Endothelial cell of umbilical vein (primary cell): ENCODE measurements at regions not wholly inside any gene's neighbourhood (a gene's known extent, or its start where the extent isn't known, plus 50 kb on each side); places are given as distances from the start of the nearest gene placed in this dataset.

Experiments
- BruUV-seq: library from RNA; stranded (reverse); fragments of 400-500 nt; replicated peaks from 2 replicates; lab custom pipeline; 2021; lab: Mats Ljungman, UMichigan
- CTCF ChIA-PET: fragments of 300-600, 350-600 bp; sonication (Branson Sonifier 250); formaldehyde crosslinking; loops from one replicate; lab custom pipeline; 2021; ENCODE audit warnings: antibody characterized with exemption, inconsistent platforms; lab: Charles Lee
- POLR2A ChIA-PET: fragments of 300-600, 350-600 bp; sonication (Branson Sonifier 250); formaldehyde crosslinking; loops from one replicate; lab custom pipeline; 2021; ENCODE audit warnings: antibody characterized with exemption, inconsistent platforms; lab: Charles Lee
- DNase-seq: peaks from one replicate; pipeline ENCODE4 v3.0.0-alpha.2; 2011; ENCODE audit warnings: low read depth, low spot score
- FAIRE-seq: peaks from 2 replicates; lab custom pipeline; 2011; peaks lifted over from hg19 to GRCh38; lab: Jason Lieb, UNC
- H2AFZ ChIP-seq: 2 replicates; pipeline ENCODE4 v1.6.0; 2012; ENCODE audit warnings: low read depth, low read length, control low read depth, inconsistent platforms
- H3K27ac ChIP-seq: 2 replicates; pipeline ENCODE4 v1.5.1; 2011; ENCODE audit warnings: low read depth, mild to moderate bottlenecking, control low read depth, low read length, moderate library complexity; ENCODE audit not compliant: insufficient read depth
- H3K27me3 ChIP-seq, 2 experiments: 2 replicates each; pipeline versions ENCODE4 v1.6.0 to v1.6.1; 2011; ENCODE audit warnings: low read length in 2 of 2, mixed read lengths in 1 of 2; ENCODE audit not compliant: control insufficient read depth in 2 of 2, insufficient read depth in 2 of 2
- H3K36me3 ChIP-seq, 2 experiments: 2 replicates in 1 of 2; 3 replicates in 1 of 2; pipeline ENCODE4 v1.5.1; 2011; ENCODE audit warnings: low read length in 2 of 2, mild to moderate bottlenecking in 1 of 2, moderate library complexity in 1 of 2; ENCODE audit not compliant: control insufficient read depth in 2 of 2, insufficient read depth in 2 of 2; ENCODE audit errors: extremely low read depth in 1 of 2
- H3K4me1 ChIP-seq: 3 replicates; pipeline ENCODE4 v1.5.1; 2011; ENCODE audit warnings: mild to moderate bottlenecking, low read length; ENCODE audit not compliant: control insufficient read depth, insufficient read depth; ENCODE audit errors: extremely low read depth
- H3K4me2 ChIP-seq: 2 replicates; pipeline ENCODE4 v1.6.1; 2011; ENCODE audit warnings: low read length, control low read depth, mixed read lengths; ENCODE audit not compliant: insufficient read depth
- H3K4me3 ChIP-seq, 3 experiments: fragments of 200-600 bp in 1 of 3; sonication (generic), shearing (Covaris generic) in 1 of 3; replicated peaks in 1 of 3; 2 replicates each; pipeline ENCODE4 v1.5.1; 2011 to 2016; ENCODE audit warnings: control low read depth in 3 of 3, low read length in 3 of 3, mild to moderate bottlenecking in 2 of 3, inconsistent platforms in 1 of 3, low read depth in 1 of 3, moderate library complexity in 1 of 3; ENCODE audit not compliant: insufficient read depth in 1 of 3
- H3K79me2 ChIP-seq: 2 replicates; pipeline ENCODE4 v1.6.0; 2012; ENCODE audit warnings: low read length, inconsistent platforms; ENCODE audit not compliant: control insufficient read depth, insufficient read depth
- H3K9ac ChIP-seq: replicated peaks from 2 replicates; pipeline ENCODE3; 2011; ENCODE audit warnings: low read length, control low read depth; ENCODE audit not compliant: insufficient read depth; ENCODE audit errors: extremely low read depth
- H3K9me1 ChIP-seq: replicated peaks from 3 replicates; pipeline ENCODE4 v1.6.0; 2011; ENCODE audit warnings: mild to moderate bottlenecking, low read length; ENCODE audit not compliant: control insufficient read depth, insufficient read depth; ENCODE audit errors: extremely low read depth
- H3K9me3 ChIP-seq: replicated peaks from 2 replicates; pipeline ENCODE4 v1.5.1; 2012; ENCODE audit warnings: low read length, inconsistent platforms; ENCODE audit not compliant: control insufficient read depth, insufficient read depth
- H4K20me1 ChIP-seq: replicated peaks from 2 replicates; pipeline ENCODE3; 2011; ENCODE audit warnings: mild to moderate bottlenecking, low read length; ENCODE audit not compliant: control insufficient read depth, insufficient read depth; ENCODE audit errors: extremely low read depth
- FOS ChIP-seq: IDR thresholded peaks from 2 replicates; pipeline ENCODE4 v1.6.1; 2011; ENCODE audit warnings: mild to moderate bottlenecking, low read length, moderate library complexity, borderline replicate concordance; ENCODE audit not compliant: insufficient read depth
- JUN ChIP-seq: IDR thresholded peaks from 2 replicates; pipeline ENCODE4 v1.6.1; 2011; ENCODE audit warnings: borderline replicate concordance, low read depth; ENCODE audit not compliant: insufficient read length, insufficient read depth
- MYC ChIP-seq: IDR thresholded peaks from one replicate; pipeline ENCODE4 v1.6.1; 2011; ENCODE audit warnings: mild to moderate bottlenecking, low read depth, low read length
- POLR2A ChIP-seq: IDR thresholded peaks from 2 replicates; pipeline ENCODE4 v1.6.1; 2012; ENCODE audit warnings: low read depth, mild to moderate bottlenecking, control low read depth, low read length
- POLR2AphosphoS5 ChIP-seq: IDR thresholded peaks from 2 replicates; pipeline ENCODE4 v1.6.1; 2012; ENCODE audit warnings: low read depth, mild to moderate bottlenecking, control low read depth, low read length, moderate library complexity; ENCODE audit not compliant: insufficient read depth
- dilution Hi-C: fragments of 300-500 bp; cut with MboI; formaldehyde crosslinking; loops from one replicate; pipeline ENCODE4 v1.15.0; 2019; ENCODE audit warnings: low sequenced_read_pairs; ENCODE audit not compliant: extremely low pct_ligation_motif_present
- intact Hi-C: fragments of 100-400 bp; cut with micrococcal nuclease; formaldehyde crosslinking; loops from one replicate; pipeline ENCODE4 v1.10.0; 2022
- TF ChIP-seq, protein P1 (sequence below), 2 donors: IDR thresholded peaks; 1 replicate in 1 of 2; 2 replicates in 1 of 2; pipeline ENCODE4 v1.5.1; 2011; ENCODE audit warnings: low read length in 2 of 2, mild to moderate bottlenecking in 2 of 2, moderate library complexity in 2 of 2, control low read depth in 1 of 2, inconsistent platforms in 1 of 2, low read depth in 1 of 2; ENCODE audit not compliant: insufficient read depth in 1 of 2; ENCODE audit errors: extremely low read depth in 1 of 2

DNA sequence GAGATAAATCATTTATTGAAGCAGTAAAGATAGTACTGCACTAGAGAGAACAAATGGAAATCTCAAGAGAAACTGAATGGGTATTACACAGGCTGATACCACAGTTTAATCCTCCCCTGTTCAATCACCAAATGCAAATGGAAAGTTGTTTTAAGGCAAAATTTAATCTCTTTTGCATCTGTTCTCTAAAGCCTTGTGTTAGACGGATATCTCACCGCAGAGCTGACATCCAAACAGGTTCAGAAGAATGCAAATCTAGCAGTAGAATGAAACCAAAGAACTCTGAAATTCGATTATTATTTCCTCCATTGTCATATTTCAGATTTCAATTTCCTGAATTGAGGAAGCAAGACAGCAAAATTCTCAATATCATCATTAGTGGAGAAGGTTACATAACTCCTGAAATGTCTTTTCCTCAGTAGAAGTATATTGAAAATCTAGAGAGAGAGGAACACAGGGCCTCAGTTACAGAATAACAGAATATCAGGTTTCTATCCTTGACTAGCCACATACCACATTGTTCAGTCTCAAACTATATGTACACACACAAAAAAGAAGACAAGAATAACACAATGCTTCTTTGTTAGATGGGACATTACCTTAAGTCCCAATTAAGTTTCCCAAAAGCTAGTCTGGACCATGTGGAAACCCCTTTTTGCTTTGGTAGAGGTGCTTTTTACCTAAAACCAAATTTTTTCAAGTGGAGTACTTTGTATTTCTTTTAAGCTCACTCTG, 94.1 kb upstream of the BANK1 start:
- BruUV-seq, result no TSS peak
- Histone ChIP-seq H3K36me3 (no peaks in the 10 kb centered on the region), H3K4me2 (no peak overlapping the region), H3K4me1 (no peaks in the 10 kb centered on the region), H3K79me2 (no peaks in the 10 kb centered on the region), H4K20me1 (no peaks in the 10 kb centered on the region), H3K27ac (no peak overlapping the region), H3K9ac (no peak overlapping the region), H3K27me3 (peaks cover 0 to 6% of the 10 kb centered on the region in 2 experiments), H3K9me1 (no peaks in the 10 kb centered on the region), H3K4me3 (no peak overlapping the region), H3K9me3 (no peaks in the 10 kb centered on the region), H2AFZ (no peak overlapping the region)
- CTCF ChIA-PET, result interaction anchor here (0.7 kb wide), 1 partner anchor 27 kb away, joined by 4 read pairs; no protein-coding TSS in a partner anchor
- POLR2A ChIA-PET, result no interaction called here
- no peak for DNase-seq
- no peak for FAIRE-seq
- dilution Hi-C loops, result no loop called here
- TF ChIP-seq POLR2AphosphoS5, result no peak
- TF ChIP-seq JUN, result no peak
- no peak for TF ChIP-seq POLR2A
- TF ChIP-seq, protein P1, sequence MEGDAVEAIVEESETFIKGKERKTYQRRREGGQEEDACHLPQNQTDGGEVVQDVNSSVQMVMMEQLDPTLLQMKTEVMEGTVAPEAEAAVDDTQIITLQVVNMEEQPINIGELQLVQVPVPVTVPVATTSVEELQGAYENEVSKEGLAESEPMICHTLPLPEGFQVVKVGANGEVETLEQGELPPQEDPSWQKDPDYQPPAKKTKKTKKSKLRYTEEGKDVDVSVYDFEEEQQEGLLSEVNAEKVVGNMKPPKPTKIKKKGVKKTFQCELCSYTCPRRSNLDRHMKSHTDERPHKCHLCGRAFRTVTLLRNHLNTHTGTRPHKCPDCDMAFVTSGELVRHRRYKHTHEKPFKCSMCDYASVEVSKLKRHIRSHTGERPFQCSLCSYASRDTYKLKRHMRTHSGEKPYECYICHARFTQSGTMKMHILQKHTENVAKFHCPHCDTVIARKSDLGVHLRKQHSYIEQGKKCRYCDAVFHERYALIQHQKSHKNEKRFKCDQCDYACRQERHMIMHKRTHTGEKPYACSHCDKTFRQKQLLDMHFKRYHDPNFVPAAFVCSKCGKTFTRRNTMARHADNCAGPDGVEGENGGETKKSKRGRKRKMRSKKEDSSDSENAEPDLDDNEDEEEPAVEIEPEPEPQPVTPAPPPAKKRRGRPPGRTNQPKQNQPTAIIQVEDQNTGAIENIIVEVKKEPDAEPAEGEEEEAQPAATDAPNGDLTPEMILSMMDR (IDR thresholded peaks at IDR 0.05; ENCODE audit: extremely low read depth in 1 of 2, insufficient read depth in 1 of 2, low read depth in 1 of 2, low read length in 2 of 2), result no peak
- no peak for TF ChIP-seq MYC
- TF ChIP-seq FOS, result no peak
- intact Hi-C loops, result no loop called here
